Prostate gland (tissue), 2 donors: ENCODE measurements at regions not wholly inside any gene's neighbourhood (a gene's known extent, or its start where the extent isn't known, plus 50 kb on each side); places are given as distances from the start of the nearest gene placed in this dataset.
"Not testable (repeated sequence)": the region's sequence is repeated elsewhere in the genome, so short reads cannot be mapped to it uniquely, and the experiment has no call there.

Experiments
- DNase-seq: peaks from one replicate; pipeline ENCODE4 v3.0.0-alpha.2; 2019; ENCODE audit warnings: low spot score
- H3K27ac ChIP-seq, 2 donors: fragments of 200-600 bp; sonication (generic); 2 replicates each; pipeline ENCODE4 v1.5.1; 2017 to 2019
- H3K27me3 ChIP-seq: fragments of 200-600 bp; sonication (generic); replicated peaks from 2 replicates; pipeline ENCODE4 v1.5.1; 2019; ENCODE audit not compliant: insufficient read depth
- H3K36me3 ChIP-seq, 2 donors: fragments of 200-600 bp; sonication (generic); 1 replicate in 1 of 2; 2 replicates in 1 of 2; pipeline versions ENCODE4 v1.5.1 to v1.8.1; 2017 to 2019
- H3K4me1 ChIP-seq: fragments of 200-600 bp; sonication (generic); replicated peaks from 2 replicates; pipeline ENCODE4 v1.5.1; 2019
- H3K4me3 ChIP-seq, 2 donors: fragments of 200-600 bp; sonication (generic); 2 replicates each; pipeline ENCODE4 v1.5.1; 2017 to 2019
- H3K9me3 ChIP-seq: fragments of 200-600 bp; sonication (generic); 2 replicates; pipeline ENCODE4 v1.5.1; 2017
- CTCF ChIP-seq, 4 experiments: fragments of 200-600 bp in 2 of 4; fragments of 450-650 bp in 2 of 4; sonication (generic) in 2 of 4; IDR thresholded peaks; 1 replicate in 3 of 4; 2 replicates in 1 of 4; pipeline ENCODE4 v1.5.1; 2016 to 2019; ENCODE audit warnings: antibody characterized with exemption in 4 of 4, mild to moderate bottlenecking in 2 of 4, moderate library complexity in 2 of 4
- POLR2A ChIP-seq: fragments of 450-650 bp; IDR thresholded peaks from one replicate; pipeline ENCODE4 v1.6.1; 2016; ENCODE audit warnings: antibody characterized with exemption, mild to moderate bottlenecking
- POLR2AphosphoS5 ChIP-seq: sonication (generic); formaldehyde crosslinking; IDR thresholded peaks from one replicate; pipeline ENCODE4 v1.6.1; 2017; ENCODE audit warnings: antibody characterized with exemption
- WGBS: methylation state at CpG from one replicate; pipeline ENCODE4 v1.1.5; 2018; 5-methylcytosine and 5-hydroxymethylcytosine counted together
- intact Hi-C: fragments of 100-400 bp; cut with DNase I; formaldehyde crosslinking; loops from one replicate; pipeline ENCODE4 v1.14.2; 2022

- WGBS, result 95% methylated on average over 1 of the region's 1 CpG
- H3K27me3 ChIP-seq, result no peaks in the 10 kb centered on the region
- no peaks in the 10 kb centered on the region for H3K4me1 ChIP-seq
- H3K36me3 ChIP-seq, result no peaks in the 10 kb centered on the region
- H3K27ac ChIP-seq, result no peak overlapping the region
- H3K9me3 ChIP-seq, result no peaks in the 10 kb centered on the region
- no peak overlapping the region for H3K4me3 ChIP-seq
- no peak for DNase-seq
- intact Hi-C loops, result no loop called here
- TF ChIP-seq POLR2AphosphoS5, result no peak
- TF ChIP-seq POLR2A, result no peak
- TF ChIP-seq CTCF (IDR thresholded peaks at IDR 0.05), result no peak
These were observed 1176.8 kb upstream of the PRR20A start for GRCh38 chr13:55963934-55964333.

GRCh38 chr13:55967055-55967454, 1173.7 kb upstream of the PRR20A start:
- Histone ChIP-seq H3K4me3 (no peak overlapping the region), H3K27ac (no peak overlapping the region), H3K4me1 (no peaks in the 10 kb centered on the region), H3K27me3 (no peaks in the 10 kb centered on the region), H3K36me3 (no peaks in the 10 kb centered on the region), H3K9me3 (no peaks in the 10 kb centered on the region)
- DNase-seq, result no peak
- intact Hi-C loops, result no loop called here
- WGBS, result over 99% methylated on average over 3 of the region's 3 CpGs
- TF ChIP-seq POLR2AphosphoS5 (no peak), CTCF (IDR thresholded peaks at IDR 0.05) (no peak), POLR2A (no peak)

GRCh38 chr13:55977436-55977835, 1163.3 kb upstream of the PRR20A start:
- TF ChIP-seq CTCF (IDR thresholded peaks at IDR 0.05) (no peak), POLR2A (no peak), POLR2AphosphoS5 (no peak)
- DNase-seq, result no peak
- WGBS, result 94% methylated on average over 6 of the region's 6 CpGs
- intact Hi-C loops, result no loop called here
- H3K4me1 ChIP-seq, result no peaks in the 10 kb centered on the region
- no peaks in the 10 kb centered on the region for H3K27me3 ChIP-seq
- H3K9me3 ChIP-seq, result no peaks in the 10 kb centered on the region
- no peaks in the 10 kb centered on the region for H3K36me3 ChIP-seq
- H3K4me3 ChIP-seq, result no peak overlapping the region
- no peak overlapping the region for H3K27ac ChIP-seq

GRCh38 chr13:55981381-55981780, 1159.3 kb upstream of the PRR20A start:
- TF ChIP-seq POLR2A (no peak), POLR2AphosphoS5 (no peak), CTCF (IDR thresholded peaks at IDR 0.05) (no peak)
- intact Hi-C loops, result no loop called here
- Histone ChIP-seq H3K36me3 (no peaks in the 10 kb centered on the region), H3K9me3 (no peaks in the 10 kb centered on the region), H3K4me1 (no peaks in the 10 kb centered on the region), H3K4me3 (no peak overlapping the region), H3K27me3 (no peaks in the 10 kb centered on the region), H3K27ac (no peak overlapping the region)
- DNase-seq, result no peak
- 71% methylated on average over 1 of the region's 1 CpG for WGBS

GRCh38 chr13:55984026-55984425, 1156.7 kb upstream of the PRR20A start:
- intact Hi-C loops, result not testable (repeated sequence)
- WGBS, result 96% methylated on average over 2 of the region's 2 CpGs

More at GRCh38 chr13:55984026-55984425, 1156.7 kb upstream of the PRR20A start:
- not testable (repeated sequence) for H3K9me3 ChIP-seq, H3K27ac ChIP-seq, H3K27me3 ChIP-seq, H3K36me3 ChIP-seq, H3K4me3 ChIP-seq, H3K4me1 ChIP-seq, DNase-seq
